ENCODE measurements at regions not wholly inside any gene's neighbourhood (a gene's known extent, or its start where the extent isn't known, plus 50 kb on each side); places are given as distances from the start of the nearest gene placed in this dataset.

DNA sequence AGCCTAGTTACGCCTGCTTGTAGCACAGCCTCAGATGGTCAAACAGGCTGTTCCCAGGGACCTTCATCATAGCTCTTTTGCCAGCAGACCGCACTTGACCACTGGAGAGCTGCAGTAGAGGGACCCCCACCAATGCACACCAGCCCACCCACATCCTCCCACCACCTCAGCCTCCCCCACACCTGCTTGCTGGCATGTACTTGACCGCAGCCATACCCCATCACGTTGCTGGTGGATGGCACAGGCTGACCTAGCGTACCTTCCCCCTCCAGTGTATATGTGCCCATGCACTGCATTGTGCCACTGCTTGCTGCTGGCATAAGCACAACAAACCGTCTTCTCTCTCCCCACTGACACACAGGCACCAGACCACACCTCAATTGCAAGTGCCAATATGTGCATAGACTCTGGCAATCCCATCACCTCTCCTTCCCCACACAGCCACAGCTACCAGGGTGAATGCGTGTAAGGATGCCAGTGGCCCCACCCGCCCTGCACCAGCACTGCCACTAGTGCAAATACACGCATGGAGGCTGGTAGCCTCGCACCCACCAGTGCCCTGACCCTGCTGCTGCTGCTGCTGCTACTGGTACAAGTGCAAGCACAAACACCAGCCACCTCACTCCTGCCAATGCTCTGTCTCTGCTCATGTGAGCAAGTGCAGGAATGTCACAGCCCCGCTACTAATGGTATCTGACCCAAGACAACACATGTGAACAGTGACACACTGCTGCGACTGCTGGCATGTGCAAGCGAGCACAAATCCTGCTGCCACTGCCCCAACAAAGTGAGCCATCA, 1377.6 kb downstream of the CDH11 start:
- no peak for DNase-seq

- no peak for DNase-seq
Measured at GRCh38 chr16:63742150-63742549, 1379.7 kb downstream of the CDH11 start.

- DNase-seq = no peak
Measured at GRCh38 chr16:63737633-63738032, 1384.2 kb downstream of the CDH11 start.

GRCh38 chr16:63735456-63735855, 1386.4 kb downstream of the CDH11 start:
- DNase-seq = no peak

GRCh38 chr16:63720848-63721247, 1401.0 kb downstream of the CDH11 start:
- no peak for DNase-seq

DNA sequence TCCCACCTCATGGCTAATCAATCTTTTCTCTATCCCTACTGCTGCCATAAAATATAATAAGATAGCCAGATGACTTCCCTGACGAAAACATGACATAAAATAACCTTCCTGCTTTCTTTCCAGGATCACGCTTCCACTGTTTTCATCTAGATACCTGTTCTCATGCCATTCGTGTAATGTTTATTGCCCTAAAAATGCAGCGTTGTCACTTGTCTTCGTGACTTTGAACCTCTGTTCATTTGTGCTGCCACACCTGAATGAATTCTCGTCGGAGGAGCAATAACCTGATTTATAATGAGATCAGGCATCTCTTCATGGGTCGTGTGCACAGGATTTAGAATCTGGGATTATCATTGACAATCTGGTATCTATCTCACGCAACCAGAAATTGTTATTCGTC, 1401.9 kb downstream of the CDH11 start:
- no peak for DNase-seq

DNA sequence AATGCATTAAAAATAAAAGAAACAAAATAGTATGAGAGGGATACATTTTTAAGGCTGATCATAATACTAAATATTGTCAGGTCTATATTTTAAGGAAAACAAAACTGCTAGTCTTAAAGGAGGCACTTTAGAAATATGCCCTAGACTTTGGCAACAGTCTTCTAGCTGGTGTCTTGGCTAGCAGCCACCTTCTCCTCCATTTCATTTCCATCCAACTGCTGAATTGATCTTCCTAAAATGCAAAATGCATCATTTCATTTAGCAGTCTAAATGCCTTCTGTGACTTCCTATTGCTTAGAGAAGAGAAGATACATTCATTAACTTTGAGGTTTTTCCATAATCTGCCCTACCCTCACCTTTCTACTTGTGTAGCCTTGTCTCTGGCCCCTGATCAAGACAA, 1404.1 kb downstream of the CDH11 start:
- no peak for DNase-seq

- no peak for DNase-seq
Measured at GRCh38 chr16:63714876-63715275, 1407.0 kb downstream of the CDH11 start.

DNA sequence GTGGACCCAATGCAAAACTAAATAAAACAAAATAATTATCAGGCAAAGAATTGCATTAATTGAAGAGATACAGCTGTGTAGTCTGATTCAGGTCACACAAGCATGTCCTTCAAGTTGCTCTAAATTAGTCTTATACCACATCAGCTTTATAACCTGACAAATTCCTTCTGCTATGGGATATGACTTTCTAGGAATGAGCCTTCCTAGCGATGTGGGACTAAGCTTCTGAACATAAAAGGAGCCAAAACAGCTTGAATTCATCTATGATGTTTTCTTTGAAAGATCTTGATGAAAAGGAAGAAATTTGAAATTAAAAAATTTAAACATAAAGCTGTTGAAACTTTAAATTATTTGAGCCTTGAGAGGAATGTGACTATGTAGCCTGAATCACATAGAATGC, 1409.1 kb downstream of the CDH11 start:
- no peak for DNase-seq

- DNase-seq = no peak
Measured at GRCh38 chr16:63703612-63704011, 1418.3 kb downstream of the CDH11 start.

DNA sequence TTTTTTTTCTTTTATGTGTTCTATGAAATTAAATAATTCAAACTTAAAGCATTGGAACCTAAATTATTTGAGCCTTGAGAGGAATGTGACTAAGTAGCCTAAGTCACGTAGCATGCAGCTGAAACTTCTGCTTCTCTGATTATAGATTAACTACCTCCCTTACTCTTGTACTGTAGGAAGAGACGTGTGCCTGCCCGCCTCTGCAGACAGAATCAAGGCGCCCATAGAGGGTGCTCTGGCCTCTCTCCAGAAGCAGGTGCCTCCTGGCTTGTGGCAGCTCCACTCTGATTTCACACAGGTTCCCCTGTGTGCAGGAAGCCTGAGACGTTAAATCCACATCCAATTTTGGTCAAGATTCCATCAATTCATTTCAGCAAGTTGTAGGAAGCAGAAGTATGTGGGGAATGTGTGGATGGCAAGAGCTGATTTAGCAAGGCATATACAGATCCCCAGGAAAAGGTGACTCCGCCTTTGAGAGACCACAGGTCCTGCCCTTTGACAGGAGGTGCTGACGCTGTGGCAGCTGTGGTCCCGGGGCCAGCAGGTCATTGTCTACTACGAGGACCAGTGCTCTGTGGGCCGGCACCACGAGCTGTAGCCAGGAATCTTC, 1418.8 kb downstream of the CDH11 start:
- no peak for DNase-seq

- DNase-seq = no peak
Measured at GRCh38 chr16:63697736-63698135, 1424.1 kb downstream of the CDH11 start.

DNA sequence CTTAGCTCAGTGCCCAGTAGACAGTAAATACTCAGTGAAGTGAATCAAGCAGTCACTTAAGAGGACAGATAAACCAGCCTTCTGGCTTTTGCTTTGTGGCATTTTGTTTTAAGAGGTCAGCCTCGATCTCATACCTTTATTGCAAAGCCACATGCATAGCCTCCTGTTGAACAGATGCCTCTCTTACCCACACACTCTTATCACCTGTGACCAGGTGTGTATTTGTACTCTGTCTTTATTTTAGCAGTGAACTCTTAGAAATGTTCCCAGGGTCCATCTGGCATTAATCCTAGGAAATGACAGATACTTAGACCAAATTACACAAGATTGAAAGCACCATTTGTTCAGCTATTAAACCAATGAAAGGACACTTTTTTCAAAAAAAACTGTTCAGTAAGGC, 1426.5 kb downstream of the CDH11 start:
- DNase-seq = no peak

- DNase-seq = no peak
Measured at GRCh38 chr16:63690961-63691360, 1430.9 kb downstream of the CDH11 start.

DNA sequence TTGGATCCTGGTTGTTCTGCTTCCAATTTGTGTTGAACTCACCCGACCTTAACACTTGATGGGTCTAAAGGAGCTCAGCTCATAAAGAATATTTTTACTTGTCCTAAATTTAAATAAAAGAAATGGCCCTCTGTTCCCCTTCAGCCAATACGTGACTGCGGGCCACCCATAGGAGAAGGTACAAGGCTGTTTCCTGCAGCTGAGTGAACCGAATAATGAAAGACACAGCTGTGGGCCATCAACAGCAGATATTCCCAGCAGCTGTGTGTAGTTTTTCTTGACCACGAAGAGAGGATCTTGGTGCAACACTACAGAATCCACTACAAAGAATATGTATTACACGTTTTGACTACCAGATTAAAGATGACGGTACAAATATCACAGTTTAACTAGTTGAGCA, 1431.6 kb downstream of the CDH11 start:
- no peak for DNase-seq

DNA sequence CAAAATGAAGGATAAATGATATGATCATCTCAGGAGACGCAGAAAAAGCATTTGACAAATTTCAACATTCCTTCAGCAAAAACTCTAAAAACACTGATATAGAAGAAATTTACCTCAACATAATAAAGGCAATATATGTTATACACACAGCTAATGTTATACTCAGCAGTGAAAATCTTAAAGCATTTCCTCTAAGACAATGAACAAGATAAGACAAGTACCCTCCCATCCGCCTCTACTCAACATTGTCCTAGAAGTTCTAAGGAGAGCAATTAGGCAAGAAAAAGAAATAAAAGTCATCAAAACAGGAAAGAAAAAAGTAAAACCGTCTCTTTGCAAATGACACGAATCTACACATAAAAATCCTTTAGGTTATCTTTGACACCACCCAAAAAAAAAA, 1432.8 kb downstream of the CDH11 start:
- DNase-seq = no peak

DNA sequence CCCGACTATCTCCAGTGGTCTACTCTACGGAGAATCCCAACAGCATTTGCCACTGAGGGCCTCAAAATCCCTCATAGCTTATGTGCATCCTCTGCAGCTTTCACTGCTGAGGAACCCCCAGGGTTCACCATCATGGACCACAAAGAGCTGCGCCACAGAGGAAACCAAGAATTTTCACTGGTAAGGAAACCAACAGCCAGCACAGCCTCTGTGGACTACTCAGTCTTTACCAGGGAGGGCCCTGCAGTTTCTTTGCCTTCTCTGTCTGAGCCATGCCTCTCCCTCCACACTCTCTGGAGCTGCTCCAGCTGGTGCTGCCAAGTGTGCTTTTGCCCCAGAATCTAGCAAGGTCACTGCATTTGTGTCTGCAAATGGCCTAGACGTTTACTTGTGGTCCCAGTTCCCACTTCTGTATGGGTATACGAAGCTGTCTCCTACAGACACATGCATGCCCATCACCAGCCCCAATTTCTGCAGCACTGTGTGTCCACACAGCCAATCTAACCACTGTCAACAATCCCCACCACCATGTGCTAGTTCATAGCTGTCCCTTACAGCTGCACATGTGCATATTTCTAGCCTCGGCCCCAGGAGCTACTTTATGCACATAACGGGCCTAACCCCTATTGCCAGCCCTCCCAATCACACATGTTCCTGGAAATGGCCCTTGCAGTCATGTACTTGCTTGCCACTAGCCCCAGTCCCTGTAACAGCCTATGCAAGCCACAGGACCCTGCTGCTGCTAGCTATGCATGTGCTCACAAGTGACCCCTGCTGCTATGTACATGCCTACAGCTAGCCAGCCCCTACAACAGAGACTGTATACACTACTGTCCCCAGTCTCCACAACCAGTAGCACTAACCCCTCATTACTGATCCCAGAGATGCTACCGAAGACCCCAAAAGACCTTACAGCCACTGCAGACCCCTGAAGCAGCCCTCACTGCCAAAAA, 1437.4 kb downstream of the CDH11 start:
- no peak for DNase-seq

DNA sequence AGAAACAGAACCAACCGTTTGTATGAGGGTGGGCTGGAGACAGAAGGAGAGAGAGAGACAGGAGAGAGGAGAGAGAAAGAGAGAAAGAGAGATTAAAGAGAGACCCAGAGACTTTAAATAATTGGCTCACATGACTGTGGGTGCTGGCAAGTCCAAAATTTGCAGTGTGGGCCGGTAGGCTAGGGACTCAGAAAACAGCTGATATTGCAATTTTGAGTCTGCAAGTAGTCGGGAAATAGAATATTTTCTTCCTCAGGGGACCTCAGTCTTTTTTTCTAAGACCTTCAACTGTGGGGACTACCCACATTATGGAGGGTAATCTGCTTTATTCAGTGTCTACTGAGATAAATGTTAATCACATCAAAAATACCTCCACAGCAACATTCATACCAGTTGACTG, 1439.0 kb downstream of the CDH11 start:
- no peak for DNase-seq

- DNase-seq = no peak
Measured at GRCh38 chr16:63672493-63672892, 1449.4 kb downstream of the CDH11 start.

DNA sequence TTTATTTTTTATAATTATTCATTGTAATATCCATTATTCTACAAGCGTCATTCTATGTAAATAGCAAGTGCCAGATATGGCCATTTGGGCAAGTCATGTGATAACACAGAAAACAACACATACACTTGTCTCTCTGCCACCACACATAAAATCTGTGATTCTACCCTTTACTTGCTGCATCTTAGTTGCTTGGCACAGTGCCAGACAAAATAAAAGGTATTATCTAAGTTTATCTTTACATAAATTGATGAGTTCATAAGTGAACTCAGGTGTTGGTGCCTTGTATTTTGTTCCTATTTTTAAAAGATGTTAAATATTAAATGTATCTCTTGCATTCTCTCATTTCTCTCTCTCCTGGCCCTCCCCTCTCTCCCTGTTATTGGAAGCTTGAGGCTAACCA, 1458.7 kb downstream of the CDH11 start:
- DNase-seq = no peak

- no peak for DNase-seq
Measured at GRCh38 chr16:63655846-63656245, 1466.0 kb downstream of the CDH11 start.

DNA sequence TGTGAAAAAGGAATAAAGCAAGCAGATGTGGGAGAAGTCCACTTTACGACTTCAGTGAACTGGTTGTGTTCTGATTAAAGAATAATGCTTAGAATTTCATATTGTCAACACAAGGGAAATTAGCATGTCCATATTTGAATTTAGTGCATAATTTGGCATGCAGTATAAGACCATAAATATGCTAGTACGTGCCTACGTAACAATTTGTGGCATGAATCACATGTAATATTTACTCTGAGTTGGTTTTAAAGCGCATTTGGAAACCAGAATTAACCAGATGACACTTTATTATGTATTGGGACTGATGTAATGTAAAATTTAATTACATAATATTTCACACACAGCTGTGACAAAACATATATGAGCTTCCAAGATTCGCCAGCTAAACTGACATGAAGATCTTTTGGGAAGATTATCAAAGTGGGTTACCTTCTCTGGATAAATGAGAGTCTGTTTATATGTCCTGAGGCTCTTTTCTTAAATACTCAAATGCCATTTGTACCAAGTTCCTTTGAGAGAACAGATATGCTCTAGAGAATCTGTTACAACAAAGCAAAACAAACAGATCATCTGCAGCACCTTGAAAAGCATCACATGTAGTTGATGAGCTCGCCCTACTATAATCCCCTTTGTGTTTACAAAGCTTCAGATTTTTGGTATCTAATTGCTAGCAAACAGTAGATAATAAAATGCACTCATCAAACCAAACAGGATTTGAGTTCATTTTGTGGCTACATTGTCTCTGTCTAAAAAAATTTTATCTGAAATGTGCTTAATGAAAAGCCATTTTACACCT, 1468.6 kb downstream of the CDH11 start:
- no peak for DNase-seq

- no peak for DNase-seq
Measured at GRCh38 chr16:63652091-63652490, 1469.8 kb downstream of the CDH11 start.
